Kidney (tissue), 13 donors: ENCODE measurements at regions not wholly inside any gene's neighbourhood (a gene's known extent, or its start where the extent isn't known, plus 50 kb on each side); places are given as distances from the start of the nearest gene placed in this dataset.

Experiments used
- DNase-seq, 5 donors: peaks; one replicate each; pipeline ENCODE4 v3.0.0-alpha.2; 2013 to 2020
- FAIRE-seq: peaks from 2 replicates; lab custom pipeline; 2012; peaks lifted over from hg19 to GRCh38; lab: Jason Lieb, UNC
- H3K27ac ChIP-seq, 2 donors: one replicate each; pipeline ENCODE4 v1.7.0; 2013; ENCODE audit warnings: low read depth in 2 of 2, low read length in 2 of 2, inconsistent platforms in 1 of 2
- H3K27me3 ChIP-seq: one replicate; pipeline ENCODE4 v1.7.1; 2013; ENCODE audit warnings: low read length, inconsistent platforms; ENCODE audit not compliant: control insufficient read depth, insufficient read depth
- H3K36me3 ChIP-seq, 3 donors: one replicate each; pipeline versions ENCODE4 v1.7.0 to v1.7.1; 2013; ENCODE audit warnings: low read length in 3 of 3, control low read depth in 1 of 3, inconsistent platforms in 1 of 3; ENCODE audit not compliant: insufficient read depth in 3 of 3, control insufficient read depth in 2 of 3
- H3K4me1 ChIP-seq, 3 donors: one replicate each; pipeline versions ENCODE4 v1.7.0 to v1.7.1; 2013; ENCODE audit warnings: low read length in 3 of 3, inconsistent platforms in 1 of 3, low read depth in 1 of 3; ENCODE audit not compliant: control insufficient read depth in 2 of 3, insufficient read depth in 2 of 3
- H3K4me3 ChIP-seq, 3 donors: one replicate each; pipeline versions ENCODE4 v1.7.0 to v1.8.1; 2013; ENCODE audit warnings: low read length in 3 of 3, control low read depth in 1 of 3, inconsistent platforms in 1 of 3
- H3K9ac ChIP-seq, 3 donors: one replicate each; pipeline versions ENCODE4 v1.7.0 to v1.7.1; 2013; ENCODE audit warnings: low read length in 3 of 3, control low read depth in 1 of 3, inconsistent platforms in 1 of 3
- H3K9me3 ChIP-seq, 3 donors: one replicate each; pipeline versions ENCODE4 v1.7.0 to v1.7.1; 2013; ENCODE audit warnings: low read length in 3 of 3, control low read depth in 1 of 3, inconsistent platforms in 1 of 3; ENCODE audit not compliant: control insufficient read depth in 2 of 3, insufficient read depth in 1 of 3
- intact Hi-C: fragments of 100-400 bp; cut with DNase I; formaldehyde crosslinking; loops from one replicate; pipeline ENCODE4 v1.11.1; 2022
- TF ChIP-seq, protein P1 (sequence below): IDR thresholded peaks from 3 replicates; pipeline ENCODE4 v1.5.1; 2012; ENCODE audit warnings: mild to moderate bottlenecking, moderate library complexity, borderline replicate concordance; ENCODE audit not compliant: insufficient read depth; ENCODE audit errors: extremely low read depth
- donor health status: control.
- donor health status: control.
- donor health status: control.
- donor health status: control.
- donor health status: control.
- donor health status: DM: yes; HTN: yes; CAD: no.
- donor health status: Normal renal cell carcinoma (clear cell type).

- intact Hi-C loops = no loop called here
- no peaks in the 10 kb centered on the region for H3K36me3 ChIP-seq
- H3K4me1 ChIP-seq = no peaks in the 10 kb centered on the region
- TF ChIP-seq, protein P1, sequence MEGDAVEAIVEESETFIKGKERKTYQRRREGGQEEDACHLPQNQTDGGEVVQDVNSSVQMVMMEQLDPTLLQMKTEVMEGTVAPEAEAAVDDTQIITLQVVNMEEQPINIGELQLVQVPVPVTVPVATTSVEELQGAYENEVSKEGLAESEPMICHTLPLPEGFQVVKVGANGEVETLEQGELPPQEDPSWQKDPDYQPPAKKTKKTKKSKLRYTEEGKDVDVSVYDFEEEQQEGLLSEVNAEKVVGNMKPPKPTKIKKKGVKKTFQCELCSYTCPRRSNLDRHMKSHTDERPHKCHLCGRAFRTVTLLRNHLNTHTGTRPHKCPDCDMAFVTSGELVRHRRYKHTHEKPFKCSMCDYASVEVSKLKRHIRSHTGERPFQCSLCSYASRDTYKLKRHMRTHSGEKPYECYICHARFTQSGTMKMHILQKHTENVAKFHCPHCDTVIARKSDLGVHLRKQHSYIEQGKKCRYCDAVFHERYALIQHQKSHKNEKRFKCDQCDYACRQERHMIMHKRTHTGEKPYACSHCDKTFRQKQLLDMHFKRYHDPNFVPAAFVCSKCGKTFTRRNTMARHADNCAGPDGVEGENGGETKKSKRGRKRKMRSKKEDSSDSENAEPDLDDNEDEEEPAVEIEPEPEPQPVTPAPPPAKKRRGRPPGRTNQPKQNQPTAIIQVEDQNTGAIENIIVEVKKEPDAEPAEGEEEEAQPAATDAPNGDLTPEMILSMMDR = no peak
- no peak overlapping the region for H3K9ac ChIP-seq
- no peak overlapping the region for H3K27ac ChIP-seq
- FAIRE-seq (no peak), DNase-seq (no peak)
- H3K9me3 ChIP-seq = no peaks in the 10 kb centered on the region
- no peaks in the 10 kb centered on the region for H3K27me3 ChIP-seq
- H3K4me3 ChIP-seq = no peak overlapping the region
These were observed 163.1 kb downstream of the ASB1 start for GRCh38 chr2:238589591-238590460.

DNA sequence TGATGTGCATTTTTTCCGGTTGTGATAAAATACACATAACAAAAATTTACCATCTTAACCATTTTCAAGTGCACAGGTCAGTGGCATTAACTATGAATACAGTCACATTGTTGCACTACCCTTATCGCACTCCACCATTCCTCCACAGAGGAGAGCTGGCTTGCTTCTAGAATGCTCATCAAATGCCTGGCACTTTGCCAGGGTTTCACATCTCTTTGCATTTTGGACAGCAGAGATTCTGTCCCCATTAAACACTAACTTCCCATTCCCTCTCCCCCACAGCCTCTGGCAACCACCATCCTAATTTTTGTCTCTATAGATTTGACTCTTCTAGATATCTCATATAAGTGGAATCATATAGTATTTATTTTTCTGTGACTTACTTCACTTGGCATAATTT lies 165.0 kb downstream of the ASB1 start:
- no peak for FAIRE-seq
- DNase-seq = no peak
- Histone ChIP-seq H3K9me3 (no peaks in the 10 kb centered on the region), H3K4me3 (no peak overlapping the region), H3K9ac (no peak overlapping the region), H3K36me3 (no peaks in the 10 kb centered on the region), H3K27ac (no peak overlapping the region), H3K27me3 (no peaks in the 10 kb centered on the region), H3K4me1 (peaks cover 0 to 3% (median 2%) of the 10 kb centered on the region in 3 donors)
- intact Hi-C loops = no loop called here
- TF ChIP-seq, protein P1 = no peak

DNA sequence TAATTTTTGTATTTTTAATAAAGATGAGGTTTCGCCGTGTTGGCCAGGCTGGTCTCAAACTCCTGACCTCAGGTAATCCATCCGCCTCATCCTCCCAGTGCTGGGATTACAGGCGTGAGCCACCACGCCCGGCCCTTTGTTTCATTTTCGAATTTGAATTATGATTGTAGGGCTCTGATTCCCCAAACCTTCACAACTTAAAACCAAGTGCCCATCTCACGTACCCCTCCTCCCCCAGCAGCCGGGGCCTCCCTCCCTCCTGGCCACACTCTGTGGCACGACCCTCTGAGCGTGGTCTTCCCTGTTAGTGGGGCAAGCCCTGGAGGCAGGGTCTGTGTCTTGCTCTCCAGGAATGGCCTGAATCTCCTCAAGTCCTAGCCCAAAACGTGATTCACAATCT lies 166.5 kb downstream of the ASB1 start:
- no peaks in the 10 kb centered on the region for H3K36me3 ChIP-seq
- DNase-seq (peak in 1 of 5 donors; percentile 39), FAIRE-seq (no peak)
- H3K9me3 ChIP-seq = no peaks in the 10 kb centered on the region
- H3K4me1 ChIP-seq = peaks cover 3 to 6% (median 3%) of the 10 kb centered on the region in 3 donors
- intact Hi-C loops = no loop called here
- H3K27me3 ChIP-seq = no peaks in the 10 kb centered on the region
- H3K27ac ChIP-seq = no peak overlapping the region
- H3K9ac ChIP-seq = no peak overlapping the region
- no peak overlapping the region for H3K4me3 ChIP-seq
- TF ChIP-seq, protein P1 = no peak
